GM23338 (cell line): ENCODE measurements at regions not wholly inside any gene's neighbourhood (a gene's known extent, or its start where the extent isn't known, plus 50 kb on each side); places are given as distances from the start of the nearest gene placed in this dataset.

Source experiments
- CTCF ChIP-seq, 2 experiments: fragments of 200-600 bp in 1 of 2; sonication (generic) in 1 of 2; conservative IDR thresholded peaks; 2 replicates each; pipeline versions ENCODE4 v1.5.1 to v1.6.1; 2016 to 2017; ENCODE audit warnings: antibody characterized with exemption in 2 of 2, low read depth in 2 of 2, mild to moderate bottlenecking in 2 of 2, moderate library complexity in 1 of 2
- EZH2 ChIP-seq: fragments of 200-600 bp; sonication (generic); IDR thresholded peaks from one replicate; pipeline ENCODE4 v1.8.0; 2017; ENCODE audit warnings: antibody characterized with exemption, mild to moderate bottlenecking, low read depth; ENCODE audit not compliant: unreplicated experiment
- POLR2AphosphoS5 ChIP-seq: IDR thresholded peaks from 2 replicates; pipeline ENCODE4 v1.6.1; 2016; ENCODE audit warnings: antibody characterized with exemption, low read depth
- REST ChIP-seq: IDR thresholded peaks from one replicate; pipeline ENCODE4 v1.6.1; 2018; ENCODE audit warnings: antibody characterized with exemption; ENCODE audit not compliant: unreplicated experiment
- STAT1 ChIP-seq: IDR thresholded peaks from one replicate; pipeline ENCODE4 v1.6.1; 2016; ENCODE audit warnings: antibody characterized with exemption; ENCODE audit not compliant: unreplicated experiment
- ZNF114 ChIP-seq: fragments of 250-450 bp; sonication (Bioruptor Pico); IDR thresholded peaks from 2 replicates; pipeline ENCODE4 v1.5.0; 2020; ENCODE audit warnings: mild to moderate bottlenecking, moderate library complexity

- TF ChIP-seq STAT1 (no peak), CTCF (conservative IDR thresholded peaks at IDR 0.05; ENCODE audit: low read depth in 2 of 2) (no peak), ZNF114 (no peak), POLR2AphosphoS5 (no peak), EZH2 (no peak), REST (no peak)
Measured at GRCh38 chr11:44372989-44373388, 63.0 kb upstream of the ALX4 start.
